Activated B cell treated with CpG ODN at 0.5 μM for 24 hours (primary cell): ENCODE measurements at regions not wholly inside any gene's neighbourhood (a gene's known extent, or its start where the extent isn't known, plus 50 kb on each side); places are given as distances from the start of the nearest gene placed in this dataset.
"Not testable (repeated sequence)": the region's sequence is repeated elsewhere in the genome, so short reads cannot be mapped to it uniquely, and the experiment has no call there.

Experiments used
- ATAC-seq: fragments of 200-7000 bp; cut with Tn5 transposase; one replicate; pipeline ENCODE4 v1.10.0; 2021; ENCODE audit warnings: low read depth, mild to moderate bottlenecking, moderate library complexity
- CTCF ChIA-PET: fragments of 350-600 bp; sonication (Branson Sonifier 250); formaldehyde crosslinking; loops from one replicate; lab custom pipeline; 2021; ENCODE audit warnings: antibody characterized with exemption; lab: Charles Lee
- POLR2A ChIA-PET: fragments of 350-600 bp; sonication (Branson Sonifier 250); formaldehyde crosslinking; loops from one replicate; lab custom pipeline; 2021; ENCODE audit warnings: antibody characterized with exemption; lab: Charles Lee
- DNase-seq: peaks from one replicate; pipeline ENCODE4 v3.0.0; 2022
- H3K27ac Mint-ChIP-seq: one replicate; pipeline ENCODE4 v1.8.0; 2020; ENCODE audit warnings: mixed read lengths
- H3K27me3 Mint-ChIP-seq: one replicate; pipeline ENCODE4 v1.8.0; 2021; ENCODE audit warnings: mixed read lengths
- H3K36me3 Mint-ChIP-seq: one replicate; pipeline ENCODE4 v1.8.0; 2021; ENCODE audit warnings: low read depth, mixed read lengths
- H3K4me1 Mint-ChIP-seq: one replicate; pipeline ENCODE4 v1.8.0; 2021; ENCODE audit warnings: mixed read lengths
- H3K4me3 Mint-ChIP-seq: one replicate; pipeline ENCODE4 v1.8.0; 2020; ENCODE audit warnings: mild to moderate bottlenecking, mixed read lengths
- H3K9me3 Mint-ChIP-seq: one replicate; pipeline ENCODE4 v1.8.0; 2020; ENCODE audit warnings: mixed read lengths
- CTCF ChIP-seq: fragments of 200-600 bp; IDR thresholded peaks from one replicate; pipeline ENCODE4 v1.8.0; 2022; ENCODE audit warnings: antibody characterized with exemption, mild to moderate bottlenecking
- intact Hi-C: fragments of 100-400 bp; cut with micrococcal nuclease; formaldehyde crosslinking; loops from one replicate; pipeline ENCODE4 v1.15.1; 2024

DNA sequence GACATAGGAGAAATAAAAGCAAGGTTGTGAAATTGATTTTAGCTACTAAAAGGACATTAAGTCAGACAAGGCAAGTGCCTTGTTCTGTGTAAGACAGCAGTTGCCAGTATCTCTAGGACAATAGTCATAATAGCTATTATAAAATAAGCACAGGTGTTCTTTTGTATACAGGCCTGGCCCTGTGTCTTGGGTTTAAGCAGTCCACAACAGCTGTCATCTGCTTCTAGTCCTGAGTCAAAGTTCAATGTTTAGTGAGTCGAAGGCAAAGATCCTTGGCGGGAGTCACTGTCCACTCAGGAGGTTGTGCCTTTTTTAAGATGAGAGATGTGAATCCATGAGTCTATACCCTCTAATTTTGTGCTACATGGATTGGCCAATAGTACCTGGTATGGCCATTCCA lies 79.5 kb downstream of the SC5D start:
- DNase-seq = no peak
- ChIA-PET POLR2A (interaction anchor here (0.5 to 0.9 kb wide), 2 partner anchors 37 to 80 kb away, joined by 3 to 6 read pairs; partner anchors contain the start of gene SC5D), CTCF (interaction anchor here (0.7 kb wide), 1 partner anchor 57 kb away, joined by 4 read pairs; no protein-coding TSS in a partner anchor)
- intact Hi-C loops = loop anchor here (10.0 kb wide), 1 partner anchor 53 kb away; no protein-coding TSS in a partner anchor
- no peaks in the 10 kb centered on the region for H3K27me3 Mint-ChIP-seq
- ATAC-seq = no peak
- no peak for TF ChIP-seq CTCF
- H3K36me3 Mint-ChIP-seq = no peaks in the 10 kb centered on the region
- peak overlapping the region; percentile 21 for H3K27ac Mint-ChIP-seq
- peaks cover 80% of the 10 kb centered on the region for H3K4me1 Mint-ChIP-seq
- H3K4me3 Mint-ChIP-seq = no peak overlapping the region
- H3K9me3 Mint-ChIP-seq = no peaks in the 10 kb centered on the region

GRCh38 chr11:121372671-121373429 lies 79.3 kb upstream of the SORL1 start:
- peak overlapping the region; percentile 73 for H3K4me3 Mint-ChIP-seq
- intact Hi-C loops = loop anchor here (10.0 kb wide), 1 partner anchor 52 kb away; no protein-coding TSS in a partner anchor
- H3K9me3 Mint-ChIP-seq = no peaks in the 10 kb centered on the region
- H3K36me3 Mint-ChIP-seq = no peaks in the 10 kb centered on the region
- ChIA-PET CTCF (interaction anchor here (1.3 to 2.1 kb wide), 3 partner anchors 11 to 219 kb away, joined by 3 to 5 read pairs (median 3); no protein-coding TSS in a partner anchor), POLR2A (interaction anchor here (0.5 to 1.5 kb wide), 7 partner anchors 40 to 1620 kb away, joined by 3 to 8 read pairs (median 6); partner anchors contain the start of genes SC5D and SORL1)
- no peak for TF ChIP-seq CTCF
- ATAC-seq (peak; percentile 94), DNase-seq (peak; percentile 29)
- peaks cover 75% of the 10 kb centered on the region for H3K4me1 Mint-ChIP-seq
- no peaks in the 10 kb centered on the region for H3K27me3 Mint-ChIP-seq
- H3K27ac Mint-ChIP-seq = peak overlapping the region; percentile 72

- no peak for TF ChIP-seq CTCF
- H3K4me3 Mint-ChIP-seq = no peak overlapping the region
- no peaks in the 10 kb centered on the region for H3K36me3 Mint-ChIP-seq
- peak overlapping the region; percentile 5 for H3K27ac Mint-ChIP-seq
- intact Hi-C loops = loop anchor here (10.0 kb wide), 1 partner anchor 50 kb away; no protein-coding TSS in a partner anchor
- H3K27me3 Mint-ChIP-seq = no peaks in the 10 kb centered on the region
- ChIA-PET POLR2A (interaction anchor here (0.6 to 1.2 kb wide), 2 partner anchors 11 to 34 kb away, joined by 3 read pairs; no protein-coding TSS in a partner anchor), CTCF (interaction anchor here (2.1 kb wide), 1 partner anchor 9 kb away, joined by 5 read pairs; no protein-coding TSS in a partner anchor)
- DNase-seq = no peak
- no peaks in the 10 kb centered on the region for H3K9me3 Mint-ChIP-seq
- ATAC-seq = no peak
- peaks cover 64% of the 10 kb centered on the region for H3K4me1 Mint-ChIP-seq
Measured at GRCh38 chr11:121374286-121374985, 77.7 kb upstream of the SORL1 start.

DNA sequence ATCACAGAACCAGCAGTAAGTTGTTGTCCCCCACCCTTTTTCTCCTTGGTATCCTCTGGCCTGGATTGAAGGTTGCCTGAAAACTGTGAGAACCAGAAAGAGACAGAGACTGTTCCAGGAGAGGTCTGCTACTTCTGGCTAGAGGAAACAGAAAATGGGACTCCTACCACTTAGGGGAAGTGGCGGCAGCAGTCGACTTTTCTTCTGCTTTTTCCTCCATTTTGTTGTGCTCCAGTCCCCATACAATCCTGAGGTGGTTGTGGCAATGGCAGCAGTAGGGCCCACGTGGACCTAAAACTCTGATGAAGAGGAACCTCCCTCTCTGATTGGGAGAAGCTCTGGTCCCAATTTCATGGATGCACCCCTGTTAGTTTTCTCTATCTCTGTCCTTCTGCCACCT lies 76.0 kb upstream of the SORL1 start:
- ChIA-PET POLR2A (no interaction called here), CTCF (no interaction called here)
- ATAC-seq = no peak
- Mint-ChIP-seq H3K4me1 (peaks cover 49% of the 10 kb centered on the region), H3K36me3 (no peaks in the 10 kb centered on the region), H3K9me3 (no peaks in the 10 kb centered on the region), H3K4me3 (no peak overlapping the region), H3K27ac (no peak overlapping the region), H3K27me3 (no peaks in the 10 kb centered on the region)
- intact Hi-C loops = loop anchor here (10.0 kb wide), 1 partner anchor 49 kb away; no protein-coding TSS in a partner anchor
- no peak for TF ChIP-seq CTCF
- no peak for DNase-seq

GRCh38 chr11:121379145-121379810 lies 72.8 kb upstream of the SORL1 start:
- POLR2A ChIA-PET, ATAC-seq: not testable (repeated sequence)

More at GRCh38 chr11:121379145-121379810, 72.8 kb upstream of the SORL1 start:
- not testable (repeated sequence) for H3K36me3 Mint-ChIP-seq, H3K4me3 Mint-ChIP-seq, DNase-seq, H3K27ac Mint-ChIP-seq, H3K9me3 Mint-ChIP-seq, H3K27me3 Mint-ChIP-seq
- peaks cover 26% of the 10 kb centered on the region for H3K4me1 Mint-ChIP-seq
- CTCF ChIA-PET = interaction anchor here (1.3 kb wide), 2 partner anchors 11 to 58 kb away, joined by 4 to 5 read pairs; no protein-coding TSS in a partner anchor
- intact Hi-C loops = loop anchor here (1.0 to 10.0 kb wide), 2 partner anchors 46 to 60 kb away; no protein-coding TSS in a partner anchor
